IMR-90 (cell line): ENCODE measurements at regions not wholly inside any gene's neighbourhood (a gene's known extent, or its start where the extent isn't known, plus 50 kb on each side); places are given as distances from the start of the nearest gene placed in this dataset.

Source experiments
- ATAC-seq: fragments of 200-7000 bp; cut with Tn5 transposase; 2 replicates; pipeline ENCODE4 v1.9.1; 2020; ENCODE audit warnings: low read depth, mild to moderate bottlenecking, moderate library complexity
- BruUV-seq: library from RNA; stranded (reverse); fragments of 400-500 nt; replicated peaks from 2 replicates; lab custom pipeline; 2021; lab: Mats Ljungman, UMichigan
- CTCF ChIA-PET: fragments of 300-600 bp; formaldehyde crosslinking; extraction: SDS; loops from one replicate; lab custom pipeline; 2021; ENCODE audit warnings: antibody characterized with exemption; lab: Yijun Ruan, JAX
- POLR2A ChIA-PET: fragments of 300-600 bp; sonication (Branson Sonifier 250); formaldehyde crosslinking; loops from one replicate; lab custom pipeline; 2022; ENCODE audit warnings: antibody characterized with exemption; ENCODE audit not compliant: unreplicated experiment; lab: Charles Lee
- DNase-seq: peaks from one replicate; pipeline ENCODE4 v3.0.0; 2013
- H2AFZ ChIP-seq: replicated peaks from 2 replicates; pipeline ENCODE3; 2013; ENCODE audit warnings: low read length, mild to moderate bottlenecking; ENCODE audit not compliant: poor library complexity
- H2AK5ac ChIP-seq: 2 replicates; pipeline ENCODE4 v1.6.1; 2013; ENCODE audit warnings: low read depth, low read length, inconsistent platforms
- H2AK9ac ChIP-seq: replicated peaks from 2 replicates; pipeline ENCODE3; 2013; ENCODE audit warnings: mild to moderate bottlenecking, low read depth, low read length, moderate library complexity; ENCODE audit not compliant: poor library complexity
- H2BK120ac ChIP-seq: 2 replicates; pipeline ENCODE4 v1.6.1; 2013; ENCODE audit warnings: low read depth, low read length, inconsistent platforms
- H2BK15ac ChIP-seq: 3 replicates; pipeline ENCODE4 v1.6.1; 2013; ENCODE audit warnings: low read depth, low read length, inconsistent platforms
- H2BK20ac ChIP-seq: 2 replicates; pipeline ENCODE4 v1.6.1; 2013; ENCODE audit warnings: low read depth, mild to moderate bottlenecking, inconsistent platforms, low read length, moderate library complexity
- H2BK5ac ChIP-seq: 2 replicates; pipeline ENCODE4 v1.6.1; 2013; ENCODE audit warnings: mild to moderate bottlenecking, low read depth, low read length, inconsistent platforms; ENCODE audit not compliant: poor library complexity, severe bottlenecking
- H3K14ac ChIP-seq: replicated peaks from 2 replicates; pipeline ENCODE4 v1.6.1; 2013; ENCODE audit warnings: low read depth, low read length, inconsistent platforms
- H3K18ac ChIP-seq: 2 replicates; pipeline ENCODE4 v1.6.1; 2013; ENCODE audit warnings: low read depth, low read length, control low read depth
- H3K23ac ChIP-seq: 2 replicates; pipeline ENCODE4 v1.6.1; 2013; ENCODE audit warnings: low read depth, low read length, inconsistent platforms
- H3K27ac ChIP-seq: 2 replicates; pipeline ENCODE4 v1.5.1; 2013; ENCODE audit warnings: mild to moderate bottlenecking, control low read depth, low read length; ENCODE audit not compliant: insufficient read depth
- H3K27me3 ChIP-seq: 2 replicates; pipeline ENCODE4 v1.6.1; 2013; ENCODE audit warnings: low read length; ENCODE audit not compliant: control insufficient read depth, insufficient read depth
- H3K36me3 ChIP-seq: 2 replicates; pipeline ENCODE4 v1.6.1; 2013; ENCODE audit warnings: low read length, mixed read lengths; ENCODE audit not compliant: control insufficient read depth, insufficient read depth
- H3K4ac ChIP-seq: 2 replicates; pipeline ENCODE4 v1.6.1; 2013; ENCODE audit warnings: low read depth, low read length, inconsistent platforms
- H3K4me1 ChIP-seq: 2 replicates; pipeline ENCODE4 v1.6.1; 2013; ENCODE audit warnings: low read length, mixed read lengths; ENCODE audit not compliant: control insufficient read depth, insufficient read depth
- H3K4me2 ChIP-seq: 2 replicates; pipeline ENCODE4 v1.6.1; 2013; ENCODE audit warnings: low read depth, mild to moderate bottlenecking, control low read depth, low read length, moderate library complexity
- H3K4me3 ChIP-seq: 2 replicates; pipeline ENCODE4 v1.5.1; 2013; ENCODE audit warnings: low read depth, mild to moderate bottlenecking, control low read depth, low read length, moderate library complexity; ENCODE audit not compliant: insufficient read depth
- H3K56ac ChIP-seq: 2 replicates; pipeline ENCODE4 v1.6.1; 2013; ENCODE audit warnings: low read length, inconsistent platforms; ENCODE audit not compliant: insufficient read depth; ENCODE audit errors: extremely low read depth
- H3K79me1 ChIP-seq, 2 experiments: 2 replicates each; pipeline ENCODE4 v1.6.1; 2013; ENCODE audit warnings: low read length in 2 of 2, inconsistent platforms in 1 of 2, low read depth in 1 of 2
- H3K9ac ChIP-seq: 2 replicates; pipeline ENCODE4 v1.6.1; 2013; ENCODE audit warnings: low read depth, low read length, control low read depth
- H3K9me1 ChIP-seq: 2 replicates; pipeline ENCODE4 v1.6.1; 2013; ENCODE audit warnings: low read length, inconsistent platforms; ENCODE audit not compliant: insufficient read depth
- H3K9me3 ChIP-seq: 2 replicates; pipeline ENCODE4 v1.6.1; 2013; ENCODE audit warnings: low read length; ENCODE audit not compliant: control insufficient read depth, insufficient read depth
- H4K20me1 ChIP-seq: 2 replicates; pipeline ENCODE4 v1.6.1; 2013; ENCODE audit warnings: low read length, inconsistent platforms; ENCODE audit not compliant: insufficient read depth
- H4K5ac ChIP-seq: 2 replicates; pipeline ENCODE4 v1.6.1; 2013; ENCODE audit warnings: mild to moderate bottlenecking, low read depth, low read length, control low read depth
- H4K8ac ChIP-seq, 2 experiments: 2 replicates each; pipeline ENCODE4 v1.6.1; 2013; ENCODE audit warnings: low read depth in 2 of 2, low read length in 2 of 2, control low read depth in 1 of 2, inconsistent platforms in 1 of 2
- H4K91ac ChIP-seq: 2 replicates; pipeline ENCODE4 v1.6.1; 2013; ENCODE audit warnings: low read depth, low read length, inconsistent platforms; ENCODE audit not compliant: insufficient read depth
- CTCF ChIP-seq: conservative IDR thresholded peaks from 2 replicates; pipeline ENCODE4 v1.5.1; 2012; ENCODE audit warnings: mild to moderate bottlenecking, low read depth, low read length, improper control_type of control experiment
- MAFK ChIP-seq: IDR thresholded peaks from 2 replicates; pipeline ENCODE4 v1.6.1; 2012; ENCODE audit warnings: low read depth, low read length, improper control_type of control experiment
- MXI1 ChIP-seq: IDR thresholded peaks from 2 replicates; pipeline ENCODE4 v1.6.1; 2012; ENCODE audit warnings: low read depth, mild to moderate bottlenecking, low read length, moderate library complexity, borderline replicate concordance
- NFE2L2 ChIP-seq: fragments of 150-350 bp; IDR thresholded peaks from 2 replicates; pipeline ENCODE4 v1.6.1; 2016; ENCODE audit warnings: low read depth, mild to moderate bottlenecking, low read length
- POLR2A ChIP-seq: IDR thresholded peaks from 2 replicates; pipeline ENCODE4 v1.6.1; 2012; ENCODE audit warnings: mild to moderate bottlenecking, low read depth, low read length
- RFX5 ChIP-seq: IDR thresholded peaks from 2 replicates; pipeline ENCODE4 v1.8.0; 2012; ENCODE audit warnings: low read depth, mild to moderate bottlenecking, low read length, moderate library complexity
- dilution Hi-C: fragments of 300-500 bp; cut with HindIII; formaldehyde crosslinking; loops from one replicate; pipeline ENCODE4 v1.14.3; 2018; ENCODE audit warnings: low sequenced_read_pairs; ENCODE audit not compliant: unreplicated experiment
- in situ Hi-C: fragments of 300-500 bp; cut with MboI; formaldehyde crosslinking; loops from 3 replicates; pipeline ENCODE4 v1.14.3; 2019; ENCODE audit warnings: low sequenced_read_pairs, inconsistent platforms, mixed read lengths
- intact Hi-C: fragments of 100-400 bp; cut with micrococcal nuclease; formaldehyde crosslinking; loops from 2 replicates; pipeline ENCODE4 v1.10.0; 2022

GRCh38 chr6:12439296-12439695, 149.1 kb downstream of the EDN1 start:
- ChIA-PET POLR2A (no interaction called here), CTCF (no interaction called here)
- Histone ChIP-seq H3K56ac (no peak overlapping the region), H3K27me3 (no peaks in the 10 kb centered on the region), H3K9me1 (no peaks in the 10 kb centered on the region), H4K91ac (no peak overlapping the region), H3K18ac (no peak overlapping the region), H2BK120ac (no peak overlapping the region), H3K36me3 (no peaks in the 10 kb centered on the region), H2BK5ac (no peak overlapping the region), H3K4me2 (no peak overlapping the region), H3K79me1 (no peaks in the 10 kb centered on the region), H3K4me1 (no peaks in the 10 kb centered on the region), H2BK15ac (no peak overlapping the region), H3K23ac (no peak overlapping the region), H3K9me3 (no peaks in the 10 kb centered on the region), H3K4ac (no peak overlapping the region), H3K27ac (no peak overlapping the region), H3K4me3 (no peak overlapping the region), H4K5ac (no peak overlapping the region), H2AFZ (no peak overlapping the region), H2BK20ac (no peak overlapping the region), H4K8ac (no peak overlapping the region), H2AK5ac (no peak overlapping the region), H3K9ac (no peak overlapping the region), H2AK9ac (no peak overlapping the region), H4K20me1 (no peaks in the 10 kb centered on the region), H3K14ac (no peak overlapping the region)
- ATAC-seq, result no peak
- no TSS peak for BruUV-seq
- DNase-seq, result no peak
- TF ChIP-seq POLR2A (no peak), CTCF (no peak), RFX5 (no peak), MXI1 (no peak), MAFK (no peak), NFE2L2 (no peak)
- intact Hi-C loops (no loop called here), in situ Hi-C loops (no loop called here), dilution Hi-C loops (no loop called here)
